OCI-LY3 (cell line): ENCODE measurements at regions not wholly inside any gene's neighbourhood (a gene's known extent, or its start where the extent isn't known, plus 50 kb on each side); places are given as distances from the start of the nearest gene placed in this dataset.
A peak's percentile ranks its signal among the peaks of the same experiment; 100 is the strongest.

ENCODE experiments used
- CTCF ChIP-seq: fragments of 200-600, 300-600 bp; sonication (generic); IDR thresholded peaks from 2 replicates; pipeline ENCODE4 v1.5.1; 2014; ENCODE audit warnings: antibody characterized with exemption, low read length, low read depth
- EZH2phosphoT487 ChIP-seq: fragments of 200-600 bp; shearing (Covaris generic); IDR thresholded peaks from 2 replicates; pipeline ENCODE4 v1.6.1; 2018; ENCODE audit warnings: antibody characterized with exemption, mixed run types, low read depth

DNA sequence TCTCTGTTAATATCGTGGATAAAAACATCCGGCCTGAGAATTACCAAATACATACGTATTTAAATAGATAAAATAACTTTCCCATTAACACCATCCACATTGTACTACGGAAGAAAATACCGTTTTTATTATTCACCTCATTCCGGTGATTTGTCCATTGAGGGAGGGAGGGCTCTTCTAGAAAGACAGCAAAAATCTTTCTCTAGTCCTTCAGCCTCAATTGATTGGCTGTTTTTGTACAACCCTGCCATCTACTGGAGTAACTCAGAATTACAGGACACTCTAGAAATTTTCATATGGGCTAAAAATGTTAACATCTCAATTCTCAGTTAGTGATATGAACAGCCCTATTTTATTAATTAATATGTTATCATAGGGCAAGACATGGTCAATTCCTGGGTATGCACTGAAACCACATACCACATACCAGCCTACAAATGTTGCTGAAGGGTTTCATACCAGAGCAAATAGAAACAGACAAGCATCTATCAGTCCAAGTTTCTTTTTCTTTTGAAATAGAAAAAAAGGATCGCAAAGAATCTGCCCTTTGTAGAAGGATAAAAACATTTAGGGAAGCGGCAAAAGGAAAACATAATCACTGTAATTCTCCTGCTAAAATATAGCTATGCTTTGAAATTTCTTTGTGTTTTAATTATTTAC, 55.8 kb upstream of the CDCA7L start:
- TF ChIP-seq CTCF (peak; percentile 70), EZH2phosphoT487 (no peak)
